Skin epidermis (tissue), 12 donors: ENCODE measurements at regions not wholly inside any gene's neighbourhood (a gene's known extent, or its start where the extent isn't known, plus 50 kb on each side); places are given as distances from the start of the nearest gene placed in this dataset.

Experiments used
- H3K27ac ChIP-seq, 21 experiments: fragments of 200-600 bp; sonication (generic) in 11 of 21; one replicate each; pipeline ENCODE4 v1.5.0; 2020; ENCODE audit warnings: mild to moderate bottlenecking in 3 of 21, inconsistent platforms in 2 of 21, moderate library complexity in 2 of 21
- H3K4me3 ChIP-seq, 7 experiments: fragments of 200-600 bp; sonication (generic) in 2 of 7; one replicate each; pipeline ENCODE4 v1.5.0; 2020; ENCODE audit warnings: inconsistent platforms in 2 of 7, mild to moderate bottlenecking in 2 of 7, moderate library complexity in 1 of 7

DNA sequence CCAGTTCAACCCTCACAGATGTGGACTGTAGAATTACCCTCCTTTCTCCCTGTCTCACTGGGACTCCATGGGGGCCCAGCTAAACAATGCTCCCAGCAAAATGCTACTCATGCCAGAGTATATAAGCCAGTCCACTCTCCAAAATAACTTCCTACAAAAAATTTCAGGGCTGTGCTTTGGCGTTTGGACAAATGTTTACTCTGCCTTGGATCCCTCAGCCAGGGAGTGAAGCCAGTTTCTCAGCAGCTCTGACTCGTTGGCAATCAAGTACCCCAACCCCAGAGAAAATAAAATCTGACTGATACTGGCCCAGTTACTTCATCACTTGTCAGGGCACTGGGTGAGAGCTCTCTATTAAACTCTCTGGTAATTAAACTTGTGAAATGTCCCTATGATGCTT, 250.4 kb downstream of the TSHZ3 start:
- no peak overlapping the region for H3K27ac ChIP-seq
- H3K4me3 ChIP-seq = no peak overlapping the region

DNA sequence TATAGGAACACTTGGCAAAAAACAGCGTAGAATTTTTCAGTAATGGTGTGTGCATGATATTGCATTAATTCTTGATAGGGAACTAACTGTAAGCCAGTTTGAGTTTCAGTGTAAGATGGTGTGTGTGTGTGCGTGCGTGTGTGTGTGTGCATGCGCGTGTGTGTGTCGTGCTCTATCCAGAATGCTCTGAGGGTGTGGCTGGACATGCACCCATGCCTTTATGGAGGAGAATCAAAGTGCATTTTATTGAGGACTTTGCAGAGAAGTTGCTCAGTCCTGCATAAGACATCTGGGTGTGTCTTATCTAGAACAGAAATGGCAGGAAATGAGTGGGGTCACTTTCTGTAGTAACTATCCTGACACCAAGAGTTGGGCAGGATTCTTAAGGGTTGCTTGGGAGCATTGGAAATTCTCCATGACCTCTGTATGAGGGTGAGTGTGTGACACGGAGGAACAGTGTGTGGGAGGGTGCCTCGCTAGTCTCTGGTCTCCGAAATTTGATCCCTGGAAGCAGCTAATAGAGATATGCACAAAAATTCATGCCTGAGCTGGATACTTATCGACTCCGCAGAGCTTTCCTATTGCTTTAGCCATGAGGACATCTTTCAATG, 252.2 kb downstream of the TSHZ3 start:
- no peak overlapping the region for H3K27ac ChIP-seq
- no peak overlapping the region for H3K4me3 ChIP-seq

DNA sequence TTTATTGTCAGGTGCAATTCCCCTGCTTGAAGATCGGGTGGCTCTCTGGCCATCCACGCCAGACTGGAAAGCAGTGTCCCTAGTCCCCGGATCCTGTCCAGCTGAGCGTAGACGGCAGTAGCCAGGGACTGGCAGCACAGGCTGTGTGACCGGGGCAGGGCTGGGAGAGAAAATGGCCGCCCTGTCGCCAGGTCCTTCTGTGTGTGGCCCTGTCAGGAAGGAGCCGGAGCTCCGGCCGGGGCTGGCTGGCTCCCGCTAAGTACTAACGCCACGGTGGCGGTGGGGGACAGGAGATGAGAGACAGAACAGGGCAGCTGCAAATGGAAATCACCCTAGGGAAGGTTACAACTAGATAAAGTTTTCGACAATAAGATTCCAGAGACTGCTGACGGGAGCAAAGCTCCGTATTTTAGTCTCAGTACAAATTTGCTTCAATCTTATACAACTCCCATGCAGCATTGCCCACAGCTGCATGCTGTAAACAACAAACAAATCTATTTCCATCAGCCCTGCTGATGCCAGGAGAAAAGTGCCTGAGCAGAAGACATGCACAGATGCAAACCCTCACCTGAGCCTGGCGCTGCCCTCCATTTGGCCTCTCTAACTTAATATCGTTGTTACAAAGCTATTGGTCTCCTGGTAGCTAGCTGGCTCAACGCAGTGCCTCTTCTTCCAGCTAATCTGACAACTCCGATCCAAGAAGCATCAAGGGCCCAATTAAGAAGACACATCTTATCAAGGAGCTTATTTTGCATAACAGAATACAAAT, 253.0 kb downstream of the TSHZ3 start:
- H3K27ac ChIP-seq = no peak overlapping the region
- no peak overlapping the region for H3K4me3 ChIP-seq

DNA sequence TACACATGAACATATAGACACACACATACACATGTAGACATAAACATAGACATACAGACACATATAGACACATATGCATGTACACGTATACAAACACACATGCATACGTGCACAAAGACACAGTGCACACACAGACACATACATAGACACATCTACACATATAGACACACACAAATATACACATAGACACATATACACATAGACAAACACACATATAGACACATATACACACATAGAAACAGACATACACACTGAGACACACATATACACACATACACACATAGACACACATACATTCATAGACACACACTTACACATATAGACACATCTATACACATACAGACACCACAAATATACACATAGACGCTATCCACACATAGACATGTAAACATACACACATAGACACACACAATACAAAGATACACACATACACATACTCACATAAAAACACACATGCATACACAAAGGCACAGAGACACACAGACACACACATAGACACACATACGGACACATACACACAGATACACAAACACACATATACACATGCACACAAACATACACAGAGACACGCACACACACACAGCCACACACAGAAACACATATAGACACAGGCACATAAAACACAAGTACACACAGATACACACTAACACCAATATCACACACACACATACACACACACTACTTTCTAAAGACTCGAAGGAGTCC, 254.0 kb downstream of the TSHZ3 start:
- Histone ChIP-seq H3K27ac (no peak overlapping the region), H3K4me3 (no peak overlapping the region)

DNA sequence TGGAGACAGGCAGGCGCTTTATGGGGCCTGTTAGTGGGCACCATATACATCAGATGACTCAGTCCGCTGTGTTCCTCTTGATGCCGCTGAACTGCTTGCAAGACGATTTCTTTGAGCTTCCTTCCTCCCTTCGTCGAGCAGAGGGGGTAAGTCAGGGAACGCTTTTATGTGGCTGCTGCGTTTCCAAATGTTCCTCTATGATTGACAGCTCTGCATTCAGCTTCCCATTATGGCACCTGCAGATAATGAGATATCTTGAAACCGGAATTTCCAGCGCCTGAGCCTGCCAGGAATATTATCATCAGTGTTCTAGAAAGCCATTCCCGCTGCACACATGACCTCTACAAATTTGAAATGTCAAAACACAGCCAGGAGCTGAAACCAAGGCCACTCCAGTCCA, 257.0 kb downstream of the TSHZ3 start:
- Histone ChIP-seq H3K4me3 (no peak overlapping the region), H3K27ac (no peak overlapping the region)

DNA sequence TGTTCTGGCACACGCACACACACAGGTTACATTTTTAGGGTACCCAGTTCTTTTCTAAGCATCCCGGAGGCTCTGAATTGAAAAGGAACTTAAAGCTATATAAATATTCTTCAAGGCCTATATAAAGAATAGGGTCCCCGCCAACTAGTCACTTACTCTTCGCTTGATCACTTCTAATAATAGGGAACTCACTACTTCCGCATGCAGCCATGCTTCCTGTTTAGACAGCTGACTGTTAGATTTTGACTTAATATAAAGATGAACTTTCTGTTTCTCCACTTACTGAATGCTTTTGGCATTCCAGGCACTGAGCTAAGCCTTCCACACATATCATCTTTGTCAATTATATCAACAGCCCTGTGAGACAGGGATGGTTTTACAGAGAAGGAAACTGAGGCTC, 259.6 kb downstream of the TSHZ3 start:
- no peak overlapping the region for H3K4me3 ChIP-seq
- no peak overlapping the region for H3K27ac ChIP-seq

DNA sequence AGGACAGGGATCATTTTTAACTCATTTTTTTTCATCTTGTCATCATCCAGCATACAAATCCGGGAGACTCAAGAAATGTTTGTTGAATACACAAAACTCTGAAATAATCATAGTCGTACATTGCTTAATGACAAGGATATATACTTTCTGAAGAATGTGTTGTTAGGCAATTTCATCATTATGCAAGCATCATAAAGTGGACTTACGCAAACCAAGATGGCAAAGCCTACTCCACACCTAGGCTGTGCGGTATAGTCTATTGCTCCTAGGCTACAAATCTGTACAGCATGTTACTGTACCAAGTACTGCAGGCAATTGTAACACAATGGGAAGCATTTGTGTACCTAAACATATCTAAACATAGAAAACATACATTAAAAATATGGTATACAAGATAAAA, 264.1 kb downstream of the TSHZ3 start:
- Histone ChIP-seq H3K27ac (no peak overlapping the region), H3K4me3 (no peak overlapping the region)

DNA sequence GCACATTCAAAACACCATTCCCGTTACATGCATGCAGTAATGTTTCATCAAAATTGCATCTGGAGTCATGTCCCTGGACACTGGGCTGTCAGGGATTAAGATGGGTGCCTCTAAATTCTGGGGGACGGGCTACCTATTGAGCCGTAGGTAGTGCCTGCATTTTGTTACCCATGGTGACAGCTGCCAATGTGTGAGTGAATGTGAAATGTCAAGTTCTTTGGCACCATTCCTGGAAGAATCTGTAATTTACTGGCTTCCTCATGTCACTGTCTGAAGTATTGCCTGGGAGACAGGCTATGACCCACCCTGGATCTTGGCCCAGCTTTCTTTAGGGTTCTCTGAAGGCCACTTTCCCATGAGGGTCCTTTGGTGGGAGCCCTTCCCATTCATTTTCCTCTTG, 266.1 kb downstream of the TSHZ3 start:
- H3K27ac ChIP-seq = no peak overlapping the region
- H3K4me3 ChIP-seq = no peak overlapping the region

DNA sequence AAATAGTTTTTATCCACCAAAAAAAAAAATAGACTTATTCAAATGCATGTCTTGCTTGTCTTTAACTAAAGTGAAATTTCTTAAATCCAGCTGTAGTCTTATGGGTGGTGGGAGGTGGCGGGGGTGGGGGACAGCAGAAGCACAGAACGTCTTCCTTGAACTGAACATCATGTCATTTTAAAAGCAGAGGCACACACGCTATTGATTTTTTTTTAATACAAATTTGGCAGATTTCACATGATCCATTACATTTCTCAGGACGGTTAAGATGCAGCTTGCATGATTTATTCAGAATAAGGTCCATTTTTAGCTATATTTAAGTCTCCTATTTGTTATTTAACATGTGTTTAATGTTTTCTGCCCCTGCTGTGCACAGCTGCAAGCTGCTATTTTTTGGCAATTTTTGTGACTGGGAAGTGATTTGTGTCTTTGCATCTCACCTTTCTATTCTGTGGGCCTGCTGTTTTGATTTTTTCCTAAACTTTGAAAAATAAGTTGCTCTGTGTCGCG, 274.0 kb downstream of the TSHZ3 start:
- H3K4me3 ChIP-seq = no peak overlapping the region
- no peak overlapping the region for H3K27ac ChIP-seq

DNA sequence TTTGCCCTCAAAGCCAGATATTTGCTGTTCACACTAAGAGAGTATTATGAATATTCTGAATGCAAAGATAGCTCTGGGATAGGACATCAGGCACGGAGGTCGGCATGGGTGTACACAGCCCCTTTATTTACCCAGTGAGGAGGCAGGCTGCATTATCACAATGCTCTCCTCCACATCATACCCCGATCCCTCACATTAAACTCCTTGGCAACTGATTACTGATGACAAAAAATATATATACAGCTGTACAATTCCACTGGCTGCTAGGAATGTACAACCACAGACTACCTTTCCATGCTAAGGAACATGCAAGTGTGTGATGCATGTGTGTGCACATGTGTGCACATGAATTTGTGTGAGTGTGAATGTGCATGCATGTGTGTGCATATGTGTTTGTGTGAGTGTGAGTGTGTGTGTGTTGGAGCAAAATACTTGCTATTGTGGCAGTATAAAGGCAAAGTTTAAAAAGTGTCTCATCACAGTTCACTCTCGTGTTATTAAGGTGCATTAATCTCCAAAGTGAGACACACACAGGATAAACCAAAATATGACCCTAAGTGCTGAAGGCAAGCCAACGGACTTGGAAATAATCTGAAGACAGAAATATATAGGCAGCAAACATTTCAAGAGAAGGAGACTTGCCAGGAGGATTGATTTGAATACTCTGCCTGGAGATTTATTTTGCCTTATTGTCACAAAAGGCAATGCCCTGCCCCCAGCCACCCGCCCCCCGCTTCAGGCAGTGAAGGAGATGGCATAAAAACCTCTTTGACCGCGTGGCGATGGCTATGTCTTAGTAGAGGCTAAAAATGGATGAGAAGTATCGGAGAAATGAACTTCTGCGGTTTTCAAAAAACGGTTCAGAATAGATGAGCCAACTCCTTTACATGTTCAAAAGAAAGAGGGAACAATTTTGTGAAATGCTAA, 274.8 kb downstream of the TSHZ3 start:
- no peak overlapping the region for H3K27ac ChIP-seq
- H3K4me3 ChIP-seq = no peak overlapping the region

DNA sequence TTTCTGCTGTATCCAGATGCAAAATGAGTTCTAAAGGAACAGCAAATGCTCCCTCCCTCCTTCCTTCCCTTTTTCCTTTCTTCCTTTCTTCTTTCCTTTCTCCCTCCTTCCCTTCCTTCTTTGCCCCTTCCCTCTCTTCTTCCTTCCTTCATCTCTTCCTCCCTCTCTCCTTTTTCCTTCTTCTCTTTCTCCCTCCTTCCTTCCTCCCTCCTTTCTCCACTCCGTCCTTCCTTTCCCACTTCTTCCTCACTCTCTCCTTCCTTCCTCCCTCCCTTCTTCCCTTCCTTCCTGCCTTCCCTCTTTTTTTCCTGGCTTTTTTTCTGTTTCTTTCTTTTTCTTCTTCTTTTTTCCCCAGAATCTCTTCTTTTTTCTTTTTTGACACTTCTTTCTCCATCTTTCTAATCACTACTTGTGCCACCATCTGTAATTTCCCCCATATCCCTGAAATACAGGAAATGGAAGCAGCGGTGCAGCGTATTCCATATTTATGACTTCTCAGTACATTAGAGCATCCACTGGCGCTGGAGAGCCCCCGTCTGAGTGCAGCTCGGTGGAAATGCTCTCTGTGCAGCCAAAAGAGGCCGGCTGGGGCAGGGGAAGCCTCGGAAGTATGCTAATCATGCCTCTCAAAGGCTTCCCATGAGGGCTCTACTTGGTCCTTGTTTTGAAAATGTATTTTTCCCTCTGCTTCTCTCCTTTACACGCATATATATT, 275.6 kb downstream of the TSHZ3 start:
- Histone ChIP-seq H3K27ac (no peak overlapping the region), H3K4me3 (no peak overlapping the region)

DNA sequence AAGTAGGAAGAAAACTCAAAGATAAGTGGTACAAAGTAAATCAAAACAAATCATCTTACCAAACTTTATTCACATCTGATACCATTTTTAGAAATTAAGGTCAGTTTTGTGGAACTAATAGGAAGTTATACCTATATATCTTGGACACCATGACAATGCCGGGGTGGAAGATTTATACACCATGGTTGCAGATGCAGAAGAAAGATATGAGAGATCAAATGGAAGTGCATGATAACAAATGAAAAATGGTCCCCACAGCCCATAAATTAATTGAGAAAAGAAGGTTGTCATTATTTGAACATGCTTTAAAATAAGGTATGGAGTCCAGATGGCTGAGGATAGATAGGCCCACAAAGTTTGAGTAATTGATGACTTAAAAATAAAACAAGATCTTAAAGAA, 276.8 kb downstream of the TSHZ3 start:
- Histone ChIP-seq H3K27ac (no peak overlapping the region), H3K4me3 (no peak overlapping the region)

DNA sequence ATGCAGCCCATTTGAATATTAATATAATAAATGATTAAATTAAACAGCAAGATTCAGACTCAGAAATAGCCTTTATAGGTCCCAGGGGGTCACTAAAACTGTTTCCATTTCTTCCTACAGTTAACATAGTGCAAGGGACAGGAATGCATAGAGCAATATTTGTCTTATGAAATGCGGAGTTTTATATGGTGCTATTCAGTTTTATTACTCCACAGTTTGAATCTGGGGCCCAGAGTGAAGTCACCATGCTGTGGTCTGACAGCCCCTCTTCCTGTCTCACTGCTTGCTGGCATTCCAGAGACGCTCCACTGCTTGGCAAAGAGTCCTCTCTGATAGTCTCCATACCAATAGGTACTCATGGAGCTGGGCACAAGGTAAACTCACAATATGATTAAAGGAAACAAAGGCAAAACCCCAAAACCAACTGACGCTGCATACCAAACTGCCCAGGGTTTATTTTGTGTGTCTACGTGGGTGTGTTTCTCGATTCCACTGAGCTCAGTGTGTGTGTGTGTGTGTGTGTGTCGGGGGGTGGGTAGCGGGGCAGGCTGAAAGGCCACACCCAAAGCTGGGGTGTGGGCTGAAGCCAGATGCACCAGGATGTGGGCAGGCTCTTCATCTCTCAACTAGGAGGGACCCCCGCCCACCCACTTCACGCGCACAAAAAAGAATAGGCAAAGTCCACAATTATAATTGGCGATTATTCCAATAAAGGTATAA, 277.9 kb downstream of the TSHZ3 start:
- H3K27ac ChIP-seq = no peak overlapping the region

DNA sequence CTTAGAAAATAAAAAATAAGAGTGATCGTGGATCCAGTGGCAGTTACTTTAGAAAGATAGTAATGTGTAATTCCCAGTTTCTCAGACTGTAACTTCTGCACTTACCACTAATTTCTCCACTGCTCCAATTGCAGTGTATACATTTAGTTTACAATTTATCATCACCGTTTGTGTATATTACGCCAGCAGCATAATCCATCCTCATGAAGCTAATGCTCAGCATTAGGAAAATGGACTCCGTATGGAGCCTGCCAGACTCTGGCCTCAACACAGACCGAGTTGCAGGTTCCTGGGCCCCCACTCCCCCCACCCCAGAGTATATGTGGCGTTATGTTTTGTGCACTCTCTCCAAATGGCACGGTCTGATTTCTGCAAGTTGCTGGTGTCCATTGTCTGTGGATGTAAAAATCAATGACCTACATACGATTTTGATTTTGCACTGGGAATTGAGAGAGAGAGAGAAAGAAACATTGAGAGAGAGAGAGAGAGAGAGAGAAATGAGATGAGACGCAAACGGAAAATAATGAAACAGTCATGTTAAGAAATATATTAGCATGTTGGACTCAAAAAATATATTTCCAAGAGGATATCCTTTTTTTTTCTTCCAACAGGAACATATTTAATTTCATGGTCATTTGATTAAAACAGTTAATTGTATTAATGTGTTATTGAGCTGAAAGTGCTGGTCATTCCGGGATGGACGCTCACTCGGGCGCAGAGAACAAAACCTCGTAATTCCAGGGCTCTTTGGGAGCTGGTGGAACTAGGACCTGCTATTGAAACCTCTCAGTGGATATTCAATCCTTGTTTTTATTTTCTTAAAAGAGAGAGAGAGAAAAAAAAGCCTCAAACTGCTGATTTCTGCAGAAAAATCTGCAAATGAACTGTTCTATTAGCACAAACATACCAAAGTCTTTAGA, 278.8 kb downstream of the TSHZ3 start:
- no peak overlapping the region for H3K4me3 ChIP-seq
- H3K27ac ChIP-seq = no peak overlapping the region

More for the DNA sequence above, 277.9 kb downstream of the TSHZ3 start:
- no peak overlapping the region for H3K4me3 ChIP-seq

DNA sequence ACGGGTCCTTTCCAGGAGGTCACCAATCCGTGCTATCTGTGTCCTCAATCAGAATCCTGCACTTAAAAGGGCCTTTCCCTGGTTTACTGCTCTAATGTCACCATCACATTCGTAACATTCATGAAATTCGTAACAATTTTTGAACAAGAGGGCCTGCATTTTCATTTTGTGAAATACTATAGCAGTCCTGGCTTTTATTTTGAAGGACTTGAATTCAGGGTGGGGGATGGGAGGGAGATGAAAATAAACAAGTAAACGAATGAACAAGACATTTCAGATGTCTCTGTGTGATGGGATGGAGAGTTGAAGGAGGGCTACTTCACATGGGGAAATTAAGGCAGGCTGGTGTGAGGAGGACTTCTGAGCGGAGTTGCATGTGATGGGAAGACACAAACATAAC, 281.0 kb downstream of the TSHZ3 start:
- no peak overlapping the region for H3K4me3 ChIP-seq
- H3K27ac ChIP-seq = no peak overlapping the region

DNA sequence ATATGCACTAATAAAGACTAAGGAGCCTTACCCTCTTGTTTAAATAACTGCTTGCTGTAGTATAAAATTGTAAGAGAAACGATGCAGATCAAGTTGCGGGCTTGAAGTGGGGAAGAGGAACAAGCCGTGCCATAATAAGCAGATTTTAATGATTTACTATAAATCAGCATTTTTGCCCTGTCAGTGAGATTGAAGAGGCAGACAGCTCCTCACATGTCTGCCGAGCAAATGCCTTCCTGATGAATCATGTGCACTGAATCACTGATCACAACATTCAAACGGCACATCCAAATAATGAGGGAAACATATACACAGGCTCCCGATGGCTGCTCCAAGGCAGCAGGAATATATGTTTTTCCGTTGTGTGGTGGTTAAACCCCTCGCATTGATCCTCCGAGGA, 282.9 kb downstream of the TSHZ3 start:
- peak overlapping the region in 2 of 21 experiments; percentile 22 to 70 for H3K27ac ChIP-seq
- no peak overlapping the region for H3K4me3 ChIP-seq

DNA sequence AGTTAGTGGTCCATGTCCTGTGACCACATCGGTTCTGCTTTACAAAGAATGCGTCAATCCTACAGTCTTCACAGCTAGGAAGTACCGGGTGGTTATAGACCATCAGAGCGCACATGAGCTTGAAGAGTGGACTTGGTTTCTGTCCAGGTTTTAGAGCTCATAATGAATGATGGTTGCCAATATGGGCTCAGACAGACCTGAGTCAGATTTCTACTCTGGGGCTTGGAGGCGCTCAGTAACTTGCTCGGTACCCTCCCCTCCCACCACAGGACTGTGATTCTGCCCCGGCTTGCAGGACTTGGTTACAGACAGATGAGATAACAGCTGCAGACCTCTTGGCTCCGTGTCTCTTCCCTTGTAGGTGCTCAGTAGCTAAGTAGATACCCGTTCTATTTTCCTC, 284.7 kb downstream of the TSHZ3 start:
- Histone ChIP-seq H3K4me3 (no peak overlapping the region), H3K27ac (no peak overlapping the region)
